ENCODE measurements at regions not wholly inside any gene's neighbourhood (a gene's known extent, or its start where the extent isn't known, plus 50 kb on each side); places are given as distances from the start of the nearest gene placed in this dataset.

- Histone ChIP-seq H3K9me3 (ENCODE audit: insufficient read depth in 2 of 2, low read depth in 1 of 2, low read length in 1 of 2) (no peaks in the 10 kb centered on the region), H4K20me1 (replicated peaks in 1 of 2; ENCODE audit: control insufficient read depth in 1 of 2, insufficient read depth in 2 of 2, low read length in 2 of 2) (no peaks in the 10 kb centered on the region), H3K79me2 (ENCODE audit: control insufficient read depth in 1 of 2, insufficient read depth in 2 of 2, low read length in 2 of 2) (no peaks in the 10 kb centered on the region), H3K9ac (replicated peaks in 1 of 4; ENCODE audit: extremely low read depth in 1 of 4, low read depth in 3 of 4, low read length in 3 of 4) (no peak overlapping the region), H3K18ac (ENCODE audit: extremely low read depth, low read length) (no peak overlapping the region), H3K4me3 (ENCODE audit: extremely low read depth in 1 of 4, insufficient read depth in 2 of 4, low read depth in 3 of 4, low read length in 4 of 4) (no peak overlapping the region), H2AFZ (ENCODE audit: low read length) (no peak overlapping the region), H3K56ac (replicated peaks; ENCODE audit: insufficient read length, low read depth, low read length) (no peak overlapping the region), H2BK15ac (ENCODE audit: low read length) (no peak overlapping the region), H2BK120ac (replicated peaks; ENCODE audit: low read depth, low read length) (no peak overlapping the region), H4K5ac (ENCODE audit: insufficient read length, low read depth, low read length) (no peak overlapping the region), H2BK12ac (ENCODE audit: low read depth, low read length) (no peak overlapping the region), H3K23ac (ENCODE audit: insufficient read length) (no peak overlapping the region), H4K8ac (ENCODE audit: extremely low read depth, insufficient read depth, low read length) (no peak overlapping the region), H3K4me2 (ENCODE audit: insufficient read depth in 1 of 2, low read depth in 2 of 2, low read length in 2 of 2) (no peak overlapping the region), H3K4ac (replicated peaks; ENCODE audit: insufficient read length, low read depth, low read length) (no peak overlapping the region), H3K4me1 (replicated peaks in 1 of 4; ENCODE audit: control insufficient read depth in 3 of 4, insufficient read depth in 4 of 4, low read length in 3 of 4) (peaks cover 0 to 3% (median 0%) of the 10 kb centered on the region in 4 experiments; a peak in 1 of 7 replicates), H3K23me2 (ENCODE audit: low read depth, low read length) (no peaks in the 10 kb centered on the region; the same call in 1 of the 2 replicates), H3K27ac (ENCODE audit: low read depth, low read length) (no peak overlapping the region), H3K36me3 (ENCODE audit: control insufficient read depth in 2 of 4, insufficient read depth in 4 of 4, low read length in 3 of 4) (no peaks in the 10 kb centered on the region), H2BK20ac (ENCODE audit: low read length) (no peak overlapping the region), H3K14ac (ENCODE audit: insufficient read length) (no peak overlapping the region), H2BK5ac (ENCODE audit: low read depth, low read length) (no peak overlapping the region; the same call in 1 of the 2 replicates), H4K91ac (replicated peaks; ENCODE audit: insufficient read length, low read length) (no peak overlapping the region), H3K79me1 (ENCODE audit: low read depth, low read length) (no peaks in the 10 kb centered on the region), H2AK5ac (ENCODE audit: low read depth, low read length) (no peak overlapping the region), H3K27me3 (replicated peaks in 1 of 4; ENCODE audit: control insufficient read depth in 3 of 4, extremely low read depth in 1 of 4, insufficient read depth in 3 of 4, low read length in 3 of 4) (no peaks in the 10 kb centered on the region)
- 83 to 100% methylated on average over 2 to 4 of the region's 4 CpGs for WGBS, 2 experiments (ENCODE audit: extremely low coverage in 1 of 2, insufficient coverage in 1 of 2, insufficient read length in 1 of 2, insufficient replicate concordance in 2 of 2, low coverage in 1 of 2, low lambda C conversion rate in 2 of 2, missing lambda C conversion rate in 1 of 2)
- ChIA-PET POLR2A (ENCODE audit: partially characterized antibody) (no interaction called here), CTCF (ENCODE audit: partially characterized antibody) (interaction anchor here (1.0 kb wide), 1 partner anchor 191 kb away, joined by 3 read pairs; no protein-coding TSS in a partner anchor)
- no peak for DNase-seq (ENCODE audit: low read depth in 1 of 2, low spot score in 2 of 2)
- no peak for FAIRE-seq
- no peak for TF ChIP-seq CTCF (IDR thresholded peaks at IDR 0.05; ENCODE audit: control extremely low read depth in 1 of 3, insufficient read depth in 1 of 3, low read depth in 1 of 3, low read length in 3 of 3)
- no peak for TF ChIP-seq RBBP5 (IDR thresholded peaks at IDR 0.05; ENCODE audit: borderline replicate concordance, low read depth, low read length)
- no peak for TF ChIP-seq EP300 (IDR thresholded peaks at IDR 0.05; ENCODE audit: borderline replicate concordance in 1 of 2, low read depth in 2 of 2, low read length in 2 of 2)
- TF ChIP-seq BCL11A (IDR thresholded peaks at IDR 0.05; ENCODE audit: low read depth in 2 of 2, low read length in 2 of 2), result no peak
- no peak for TF ChIP-seq KDM5A (IDR thresholded peaks at IDR 0.05; ENCODE audit: low read length)
- TF ChIP-seq TAF1 (IDR thresholded peaks at IDR 0.05; ENCODE audit: low read depth, low read length), result no peak
- TF ChIP-seq SUZ12 (IDR thresholded peaks at IDR 0.05; ENCODE audit: low read length), result no peak
- no peak for TF ChIP-seq POLR2AphosphoS5 (IDR thresholded peaks at IDR 0.05; ENCODE audit: low read depth, low read length)
- TF ChIP-seq CTBP2 (IDR thresholded peaks at IDR 0.05; ENCODE audit: borderline replicate concordance, insufficient read depth, insufficient read length, low read length), result no peak
- no peak for TF ChIP-seq TAF7 (optimal IDR thresholded peaks at IDR 0.05; ENCODE audit: borderline replicate concordance, low read depth, low read length)
- TF ChIP-seq ATF3 (IDR thresholded peaks at IDR 0.05; ENCODE audit: insufficient read depth, low read depth, low read length), result no peak
Measured at GRCh38 chr3:18085429-18085828, 339.7 kb downstream of the SATB1 start.

Measured in H1 (cell line).